ENCODE measurements at regions not wholly inside any gene's neighbourhood (a gene's known extent, or its start where the extent isn't known, plus 50 kb on each side); places are given as distances from the start of the nearest gene placed in this dataset.

- no peak for TF ChIP-seq TAF1 (IDR thresholded peaks at IDR 0.05; ENCODE audit: borderline replicate concordance, low read depth, low read length)
- TF ChIP-seq, protein P1, sequence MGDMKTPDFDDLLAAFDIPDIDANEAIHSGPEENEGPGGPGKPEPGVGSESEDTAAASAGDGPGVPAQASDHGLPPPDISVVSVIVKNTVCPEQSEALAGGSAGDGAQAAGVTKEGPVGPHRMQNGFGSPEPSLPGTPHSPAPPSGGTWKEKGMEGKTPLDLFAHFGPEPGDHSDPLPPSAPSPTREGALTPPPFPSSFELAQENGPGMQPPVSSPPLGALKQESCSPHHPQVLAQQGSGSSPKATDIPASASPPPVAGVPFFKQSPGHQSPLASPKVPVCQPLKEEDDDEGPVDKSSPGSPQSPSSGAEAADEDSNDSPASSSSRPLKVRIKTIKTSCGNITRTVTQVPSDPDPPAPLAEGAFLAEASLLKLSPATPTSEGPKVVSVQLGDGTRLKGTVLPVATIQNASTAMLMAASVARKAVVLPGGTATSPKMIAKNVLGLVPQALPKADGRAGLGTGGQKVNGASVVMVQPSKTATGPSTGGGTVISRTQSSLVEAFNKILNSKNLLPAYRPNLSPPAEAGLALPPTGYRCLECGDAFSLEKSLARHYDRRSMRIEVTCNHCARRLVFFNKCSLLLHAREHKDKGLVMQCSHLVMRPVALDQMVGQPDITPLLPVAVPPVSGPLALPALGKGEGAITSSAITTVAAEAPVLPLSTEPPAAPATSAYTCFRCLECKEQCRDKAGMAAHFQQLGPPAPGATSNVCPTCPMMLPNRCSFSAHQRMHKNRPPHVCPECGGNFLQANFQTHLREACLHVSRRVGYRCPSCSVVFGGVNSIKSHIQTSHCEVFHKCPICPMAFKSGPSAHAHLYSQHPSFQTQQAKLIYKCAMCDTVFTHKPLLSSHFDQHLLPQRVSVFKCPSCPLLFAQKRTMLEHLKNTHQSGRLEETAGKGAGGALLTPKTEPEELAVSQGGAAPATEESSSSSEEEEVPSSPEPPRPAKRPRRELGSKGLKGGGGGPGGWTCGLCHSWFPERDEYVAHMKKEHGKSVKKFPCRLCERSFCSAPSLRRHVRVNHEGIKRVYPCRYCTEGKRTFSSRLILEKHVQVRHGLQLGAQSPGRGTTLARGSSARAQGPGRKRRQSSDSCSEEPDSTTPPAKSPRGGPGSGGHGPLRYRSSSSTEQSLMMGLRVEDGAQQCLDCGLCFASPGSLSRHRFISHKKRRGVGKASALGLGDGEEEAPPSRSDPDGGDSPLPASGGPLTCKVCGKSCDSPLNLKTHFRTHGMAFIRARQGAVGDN (IDR thresholded peaks at IDR 0.05): no peak
- TF ChIP-seq, protein P2, sequence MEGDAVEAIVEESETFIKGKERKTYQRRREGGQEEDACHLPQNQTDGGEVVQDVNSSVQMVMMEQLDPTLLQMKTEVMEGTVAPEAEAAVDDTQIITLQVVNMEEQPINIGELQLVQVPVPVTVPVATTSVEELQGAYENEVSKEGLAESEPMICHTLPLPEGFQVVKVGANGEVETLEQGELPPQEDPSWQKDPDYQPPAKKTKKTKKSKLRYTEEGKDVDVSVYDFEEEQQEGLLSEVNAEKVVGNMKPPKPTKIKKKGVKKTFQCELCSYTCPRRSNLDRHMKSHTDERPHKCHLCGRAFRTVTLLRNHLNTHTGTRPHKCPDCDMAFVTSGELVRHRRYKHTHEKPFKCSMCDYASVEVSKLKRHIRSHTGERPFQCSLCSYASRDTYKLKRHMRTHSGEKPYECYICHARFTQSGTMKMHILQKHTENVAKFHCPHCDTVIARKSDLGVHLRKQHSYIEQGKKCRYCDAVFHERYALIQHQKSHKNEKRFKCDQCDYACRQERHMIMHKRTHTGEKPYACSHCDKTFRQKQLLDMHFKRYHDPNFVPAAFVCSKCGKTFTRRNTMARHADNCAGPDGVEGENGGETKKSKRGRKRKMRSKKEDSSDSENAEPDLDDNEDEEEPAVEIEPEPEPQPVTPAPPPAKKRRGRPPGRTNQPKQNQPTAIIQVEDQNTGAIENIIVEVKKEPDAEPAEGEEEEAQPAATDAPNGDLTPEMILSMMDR (IDR thresholded peaks at IDR 0.05 in 2 of 3, conservative IDR thresholded peaks at IDR 0.05 in 1 of 3; ENCODE audit: control insufficient read depth in 2 of 3, extremely low read depth in 1 of 3, insufficient read depth in 1 of 3, low read depth in 3 of 3, low read length in 3 of 3): no peak
- TF ChIP-seq RBBP5 (conservative IDR thresholded peaks at IDR 0.05): no peak
These were observed 82.5 kb upstream of the SNCAIP start for GRCh38 chr5:122229551-122229950.

Data from GM12878 (cell line).